DND-41 (cell line): ENCODE measurements at regions not wholly inside any gene's neighbourhood (a gene's known extent, or its start where the extent isn't known, plus 50 kb on each side); places are given as distances from the start of the nearest gene placed in this dataset.

Experiments
- ATAC-seq: fragments of 200-7000 bp; cut with Tn5 transposase; 3 replicates; pipeline ENCODE4 v1.9.1; 2021; ENCODE audit warnings: low read depth; ENCODE audit not compliant: insufficient read depth
- DNase-seq: peaks from one replicate; pipeline ENCODE4 v3.0.0-alpha.2; 2020
- H2AFZ ChIP-seq: 2 replicates; pipeline ENCODE4 v1.6.0; 2012; ENCODE audit warnings: low read depth, low read length
- H3K27ac ChIP-seq: 2 replicates; pipeline ENCODE4 v1.5.1; 2012; ENCODE audit warnings: low read length, inconsistent platforms
- H3K27me3 ChIP-seq: fragments of 200-600 bp; sonication (generic); 2 replicates; pipeline ENCODE4 v1.6.0; 2012; ENCODE audit warnings: low read length, mild to moderate bottlenecking, inconsistent platforms; ENCODE audit not compliant: insufficient read depth, poor library complexity
- H3K36me3 ChIP-seq: 2 replicates; pipeline ENCODE4 v1.5.1; 2012; ENCODE audit warnings: low read length, inconsistent platforms; ENCODE audit not compliant: insufficient read depth
- H3K4me1 ChIP-seq: 2 replicates; pipeline ENCODE4 v1.5.1; 2012; ENCODE audit warnings: mild to moderate bottlenecking, low read length; ENCODE audit not compliant: insufficient read depth
- H3K4me2 ChIP-seq: 2 replicates; pipeline ENCODE4 v1.6.0; 2012; ENCODE audit warnings: mild to moderate bottlenecking, moderate library complexity, low read length, inconsistent platforms; ENCODE audit not compliant: insufficient read depth
- H3K4me3 ChIP-seq, 2 experiments: fragments of 200-600 bp in 1 of 2; shearing (Covaris generic) in 1 of 2; 2 replicates each; pipeline ENCODE4 v1.5.1; 2012 to 2016; ENCODE audit warnings: inconsistent platforms in 2 of 2, low read length in 2 of 2, mild to moderate bottlenecking in 2 of 2, low read depth in 1 of 2, moderate library complexity in 1 of 2
- H3K79me2 ChIP-seq: 2 replicates; pipeline ENCODE4 v1.6.0; 2012; ENCODE audit warnings: low read length, inconsistent platforms; ENCODE audit not compliant: insufficient read depth
- H3K9ac ChIP-seq: 2 replicates; pipeline ENCODE4 v1.6.0; 2012; ENCODE audit warnings: low read depth, mild to moderate bottlenecking, inconsistent platforms, low read length, moderate library complexity
- H3K9me3 ChIP-seq: 2 replicates; pipeline ENCODE4 v1.5.1; 2012; ENCODE audit warnings: low read length, moderate library complexity, mild to moderate bottlenecking, inconsistent platforms; ENCODE audit not compliant: insufficient read depth, severe bottlenecking
- H4K20me1 ChIP-seq: 2 replicates; pipeline ENCODE4 v1.6.0; 2012; ENCODE audit warnings: low read length; ENCODE audit not compliant: insufficient read depth
- EZH2 ChIP-seq: IDR thresholded peaks from 3 replicates; pipeline ENCODE4 v1.6.1; 2012; ENCODE audit warnings: borderline replicate concordance, low read depth, mild to moderate bottlenecking, moderate library complexity, low read length, inconsistent platforms; ENCODE audit not compliant: severe bottlenecking
- TF ChIP-seq, protein P1 (sequence below): IDR thresholded peaks from 2 replicates; pipeline ENCODE4 v1.5.1; 2012; ENCODE audit warnings: borderline replicate concordance, low read length, moderate library complexity, mild to moderate bottlenecking; ENCODE audit not compliant: poor library complexity, severe bottlenecking; ENCODE audit errors: extremely low read depth

DNA sequence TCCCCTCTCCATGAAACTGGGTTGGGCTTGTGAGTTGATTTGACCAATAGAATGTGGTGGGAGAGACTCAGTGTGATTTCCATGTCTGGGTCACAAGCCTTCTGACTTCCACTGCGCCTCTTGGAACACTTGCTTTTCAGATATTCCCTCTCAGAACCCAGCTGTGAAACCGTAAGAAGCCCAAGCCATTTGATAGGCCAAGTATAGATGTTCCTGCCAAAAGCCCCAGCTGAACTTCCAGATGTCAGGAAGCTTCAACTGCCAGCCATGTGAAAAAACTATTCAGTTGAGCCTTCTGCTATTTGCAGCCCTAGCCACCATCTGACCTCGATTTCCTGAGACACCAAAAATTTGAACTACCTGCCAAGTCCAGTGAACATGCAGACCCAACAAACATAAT is 387.8 kb upstream of the GJE1 start:
- no peaks in the 10 kb centered on the region for H3K36me3 ChIP-seq
- H3K4me2 ChIP-seq, result no peak overlapping the region

DNA sequence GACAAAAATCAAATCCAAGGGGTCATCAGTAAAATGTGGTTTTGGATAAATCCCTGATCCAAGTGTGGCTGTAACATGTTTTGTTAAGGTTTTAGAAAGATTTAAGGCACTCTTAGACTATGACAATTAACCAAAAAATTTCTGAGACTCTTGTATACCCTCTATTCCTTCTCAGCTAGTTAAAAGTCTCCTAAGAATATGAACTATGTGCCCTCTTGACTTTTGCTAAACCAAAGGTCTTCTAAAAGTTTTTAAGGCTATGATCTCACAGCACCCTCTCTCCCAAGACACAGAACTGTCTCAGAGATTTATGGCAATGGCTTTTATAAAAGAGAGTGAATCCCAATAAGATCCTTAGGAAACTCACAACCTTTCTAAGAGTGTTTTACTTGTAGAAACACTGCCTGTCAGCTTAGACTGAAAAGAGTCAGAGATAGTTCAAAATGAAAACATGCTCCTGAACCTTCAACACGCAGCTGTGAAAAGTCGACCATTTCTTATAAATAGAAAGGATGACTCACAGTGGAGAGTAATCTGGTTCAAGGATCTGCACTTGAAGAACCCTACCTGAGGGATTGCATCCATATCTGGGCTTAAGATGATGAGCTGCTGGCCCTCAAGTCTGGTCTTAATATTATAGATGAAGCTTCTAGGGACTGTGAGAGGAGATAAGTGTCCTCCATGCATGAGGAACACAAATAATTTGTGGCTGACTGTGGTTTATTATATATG is 388.4 kb upstream of the GJE1 start:
- no peak for TF ChIP-seq EZH2
- TF ChIP-seq, protein P1, sequence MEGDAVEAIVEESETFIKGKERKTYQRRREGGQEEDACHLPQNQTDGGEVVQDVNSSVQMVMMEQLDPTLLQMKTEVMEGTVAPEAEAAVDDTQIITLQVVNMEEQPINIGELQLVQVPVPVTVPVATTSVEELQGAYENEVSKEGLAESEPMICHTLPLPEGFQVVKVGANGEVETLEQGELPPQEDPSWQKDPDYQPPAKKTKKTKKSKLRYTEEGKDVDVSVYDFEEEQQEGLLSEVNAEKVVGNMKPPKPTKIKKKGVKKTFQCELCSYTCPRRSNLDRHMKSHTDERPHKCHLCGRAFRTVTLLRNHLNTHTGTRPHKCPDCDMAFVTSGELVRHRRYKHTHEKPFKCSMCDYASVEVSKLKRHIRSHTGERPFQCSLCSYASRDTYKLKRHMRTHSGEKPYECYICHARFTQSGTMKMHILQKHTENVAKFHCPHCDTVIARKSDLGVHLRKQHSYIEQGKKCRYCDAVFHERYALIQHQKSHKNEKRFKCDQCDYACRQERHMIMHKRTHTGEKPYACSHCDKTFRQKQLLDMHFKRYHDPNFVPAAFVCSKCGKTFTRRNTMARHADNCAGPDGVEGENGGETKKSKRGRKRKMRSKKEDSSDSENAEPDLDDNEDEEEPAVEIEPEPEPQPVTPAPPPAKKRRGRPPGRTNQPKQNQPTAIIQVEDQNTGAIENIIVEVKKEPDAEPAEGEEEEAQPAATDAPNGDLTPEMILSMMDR, result no peak
- Histone ChIP-seq H3K36me3 (no peaks in the 10 kb centered on the region), H3K27ac (no peak overlapping the region), H3K27me3 (no peaks in the 10 kb centered on the region), H2AFZ (no peak overlapping the region; the same call in 1 of the 2 replicates), H4K20me1 (no peaks in the 10 kb centered on the region), H3K4me1 (no peaks in the 10 kb centered on the region; the same call in 1 of the 2 replicates), H3K9me3 (no peaks in the 10 kb centered on the region), H3K4me3 (no peak overlapping the region), H3K9ac (no peak overlapping the region), H3K4me2 (no peak overlapping the region), H3K79me2 (no peaks in the 10 kb centered on the region)
- ATAC-seq (no peak), DNase-seq (no peak)

More for the DNA sequence above, 387.8 kb upstream of the GJE1 start:
- TF ChIP-seq, protein P1, result no peak
- TF ChIP-seq EZH2, result no peak
- H3K4me1 ChIP-seq, result no peaks in the 10 kb centered on the region; the same call in 1 of the 2 replicates
- no peaks in the 10 kb centered on the region for H4K20me1 ChIP-seq
- no peak overlapping the region for H3K27ac ChIP-seq
- no peaks in the 10 kb centered on the region for H3K9me3 ChIP-seq
- no peak overlapping the region for H2AFZ ChIP-seq
- H3K9ac ChIP-seq, result no peak overlapping the region
- no peaks in the 10 kb centered on the region for H3K27me3 ChIP-seq
- ATAC-seq (no peak), DNase-seq (no peak)
- H3K79me2 ChIP-seq, result no peaks in the 10 kb centered on the region
- H3K4me3 ChIP-seq, result no peak overlapping the region

DNA sequence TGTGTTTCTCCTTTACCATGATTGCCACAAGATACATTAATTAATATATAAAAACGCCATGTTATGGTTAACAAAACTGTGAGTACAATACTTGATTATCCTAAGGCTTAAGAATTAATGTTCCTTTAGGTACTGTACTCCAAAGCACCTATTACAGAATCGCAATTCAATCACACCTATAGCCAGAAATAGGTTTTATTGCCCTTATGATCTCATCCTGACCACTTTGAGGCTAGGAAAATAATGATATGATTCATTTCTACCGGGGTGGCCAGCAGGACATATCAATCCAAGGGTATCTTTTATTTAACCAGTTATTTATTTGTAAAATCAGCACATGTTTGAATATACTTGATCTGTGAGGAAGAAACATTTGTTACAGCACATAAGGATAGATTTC is 396.6 kb upstream of the GJE1 start:
- no peak overlapping the region for H2AFZ ChIP-seq
- ATAC-seq (no peak), DNase-seq (no peak)
- H3K4me1 ChIP-seq, result no peaks in the 10 kb centered on the region
- no peak overlapping the region for H3K4me3 ChIP-seq
- H3K27ac ChIP-seq, result no peak overlapping the region
- H4K20me1 ChIP-seq, result no peaks in the 10 kb centered on the region
- no peak overlapping the region for H3K9ac ChIP-seq
- TF ChIP-seq, protein P1, result no peak
- no peak for TF ChIP-seq EZH2
- no peaks in the 10 kb centered on the region for H3K79me2 ChIP-seq
- no peaks in the 10 kb centered on the region for H3K9me3 ChIP-seq
- H3K36me3 ChIP-seq, result no peaks in the 10 kb centered on the region
- H3K4me2 ChIP-seq, result no peak overlapping the region
- no peaks in the 10 kb centered on the region for H3K27me3 ChIP-seq

DNA sequence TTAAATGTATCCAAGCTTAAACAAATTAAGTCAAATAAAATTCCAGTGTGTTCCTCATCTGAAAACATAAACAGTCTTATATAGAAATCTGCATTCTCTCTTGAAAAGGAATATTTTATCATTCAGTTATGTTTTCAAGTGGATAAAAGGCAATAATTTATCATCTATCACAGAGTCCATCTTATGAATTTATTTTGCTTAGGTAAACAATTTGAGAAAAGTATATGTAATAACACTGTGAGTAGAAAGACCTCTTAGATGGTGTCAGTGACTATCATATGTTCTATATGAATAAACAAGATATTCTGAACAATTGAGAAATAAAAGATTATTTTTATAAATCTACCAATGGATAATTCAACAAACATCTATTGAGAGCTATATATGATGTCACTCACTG is 397.6 kb upstream of the GJE1 start:
- no peak overlapping the region for H3K9ac ChIP-seq
- H3K9me3 ChIP-seq, result no peaks in the 10 kb centered on the region
- H3K27ac ChIP-seq, result no peak overlapping the region
- TF ChIP-seq EZH2, result no peak
- ATAC-seq (no peak), DNase-seq (no peak)
- no peaks in the 10 kb centered on the region for H4K20me1 ChIP-seq
- H3K36me3 ChIP-seq, result no peaks in the 10 kb centered on the region
- H3K79me2 ChIP-seq, result no peaks in the 10 kb centered on the region
- no peak overlapping the region for H2AFZ ChIP-seq
- no peaks in the 10 kb centered on the region for H3K27me3 ChIP-seq
- H3K4me3 ChIP-seq, result no peak overlapping the region
- no peaks in the 10 kb centered on the region for H3K4me1 ChIP-seq
- H3K4me2 ChIP-seq, result no peak overlapping the region
